K562 (cell line): ENCODE measurements at regions not wholly inside any gene's neighbourhood (a gene's known extent, or its start where the extent isn't known, plus 50 kb on each side); places are given as distances from the start of the nearest gene placed in this dataset.
A peak's percentile ranks its signal among the peaks of the same experiment; 100 is the strongest.

ENCODE experiments used
- CLOCK ChIP-seq: fragments of 250-450 bp; sonication (Bioruptor Pico); IDR thresholded peaks from 2 replicates; pipeline ENCODE4 v1.4.0; 2020; ENCODE audit warnings: mild to moderate bottlenecking, moderate library complexity, borderline replicate concordance
- CREBBP ChIP-seq: IDR thresholded peaks from one replicate; pipeline ENCODE4 v1.6.1; 2012; ENCODE audit warnings: low read depth, mild to moderate bottlenecking, control low read depth, inconsistent platforms, low read length
- DNMT1 ChIP-seq: fragments of 450-650 bp; IDR thresholded peaks from 2 replicates; pipeline ENCODE4 v1.6.1; 2016; ENCODE audit warnings: antibody characterized with exemption, mild to moderate bottlenecking
- E2F1 ChIP-seq: sonication (generic); formaldehyde crosslinking; IDR thresholded peaks from 2 replicates; pipeline ENCODE4 v1.8.1; 2023; ENCODE audit warnings: mild to moderate bottlenecking, missing genetic modification reagents, moderate library complexity
- E2F6 ChIP-seq, 2 experiments: IDR thresholded peaks; 2 replicates each; pipeline ENCODE4 v1.6.1; 2011; ENCODE audit warnings: borderline replicate concordance in 1 of 2, control low read depth in 1 of 2, low read depth in 1 of 2, low read length in 1 of 2, mild to moderate bottlenecking in 1 of 2, mixed read lengths in 1 of 2, moderate library complexity in 1 of 2; ENCODE audit not compliant: insufficient read depth in 1 of 2, insufficient read length in 1 of 2, poor library complexity in 1 of 2, severe bottlenecking in 1 of 2; ENCODE audit errors: extremely low read depth in 1 of 2
- GATAD2A ChIP-seq: fragments of 450-650 bp; IDR thresholded peaks from 2 replicates; pipeline ENCODE4 v1.6.1; 2017
- HMG20B ChIP-seq: fragments of 250-450 bp; sonication (Bioruptor Pico); IDR thresholded peaks from 2 replicates; pipeline ENCODE4 v1.5.0; 2021; ENCODE audit warnings: mild to moderate bottlenecking
- LEF1 ChIP-seq: fragments of 450-650 bp; IDR thresholded peaks from 2 replicates; pipeline ENCODE4 v1.6.1; 2016; ENCODE audit warnings: mild to moderate bottlenecking
- MAFG ChIP-seq: fragments of 450-650 bp; conservative IDR thresholded peaks from 2 replicates; pipeline ENCODE4 v1.6.1; 2016; ENCODE audit warnings: missing genetic modification characterization, missing compliant biosample characterization
- MIER1 ChIP-seq: fragments of 450-650 bp; IDR thresholded peaks from 2 replicates; pipeline ENCODE4 v1.6.1; 2016; ENCODE audit warnings: antibody characterized with exemption, mild to moderate bottlenecking, low read depth
- NR3C1 ChIP-seq: sonication (generic); formaldehyde crosslinking; IDR thresholded peaks from 2 replicates; pipeline ENCODE4 v1.8.1; 2022; ENCODE audit warnings: missing genetic modification reagents
- PHB ChIP-seq: fragments of 250-450 bp; sonication (Bioruptor Pico); IDR thresholded peaks from 2 replicates; pipeline ENCODE4 v1.5.0; 2021
- PYGO2 ChIP-seq: fragments of 450-650 bp; IDR thresholded peaks from 2 replicates; pipeline ENCODE4 v1.6.1; 2016; ENCODE audit warnings: mild to moderate bottlenecking, missing genetic modification characterization, moderate library complexity, missing compliant biosample characterization
- SAP30 ChIP-seq: fragments of 200-600 bp; sonication (generic); IDR thresholded peaks from 2 replicates; pipeline ENCODE4 v1.6.1; 2012; ENCODE audit warnings: borderline replicate concordance, low read depth, mild to moderate bottlenecking, moderate library complexity, low read length, control low read depth, inconsistent platforms; ENCODE audit not compliant: insufficient read depth, poor library complexity, severe bottlenecking
- XRCC4 ChIP-seq: IDR thresholded peaks from one replicate; pipeline ENCODE4 v1.6.1; 2011; ENCODE audit not compliant: insufficient read depth, insufficient read length; ENCODE audit errors: extremely low read depth
- ZBTB43 ChIP-seq: sonication (generic); formaldehyde crosslinking; IDR thresholded peaks from 2 replicates; pipeline ENCODE4 v1.8.0; 2023; ENCODE audit warnings: mild to moderate bottlenecking, missing genetic modification reagents
- ZNF639 ChIP-seq, 2 experiments: fragments of 200-800 bp in 1 of 2; sonication (Bioruptor generic) in 1 of 2; sonication (generic) in 1 of 2; formaldehyde crosslinking in 1 of 2; IDR thresholded peaks in 1 of 2; conservative IDR thresholded peaks in 1 of 2; 2 replicates each; pipeline versions ENCODE4 v1.5.0 to v1.6.1; 2016 to 2020; ENCODE audit warnings: missing compliant biosample characterization in 1 of 2, missing genetic modification characterization in 1 of 2, missing genetic modification reagents in 1 of 2
- ZNF695 ChIP-seq: fragments of 450-650 bp; formaldehyde crosslinking; IDR thresholded peaks from 2 replicates; pipeline ENCODE4 v1.4.0; 2020; ENCODE audit warnings: mild to moderate bottlenecking, moderate library complexity
- ZNF77 ChIP-seq: fragments of 250-450 bp; sonication (Bioruptor Pico); IDR thresholded peaks from 2 replicates; pipeline ENCODE4 v1.5.0; 2020

GRCh38 chr6:26156105-26156849 is 69.0 kb downstream of the HFE start (continued):
- TF ChIP-seq E2F1 (CRISPR knock-in tag) (peak; percentile 95), SAP30 (peak; percentile 70), ZNF77 (CRISPR knock-in tag) (0 out of 2 replicates have a peak, but pooled peaks have one; percentile 15), CLOCK (CRISPR knock-in tag) (no peak), PHB (CRISPR knock-in tag) (peak; percentile 10; the same call in 1 of the 2 replicates), LEF1 (no peak), MIER1 (0 out of 2 replicates have a peak, but pooled peaks have one; percentile 67), DNMT1 (0 out of 2 replicates have a peak, but pooled peaks have one; percentile 15), E2F6 (IDR thresholded peaks at IDR 0.05; ENCODE audit: borderline replicate concordance in 1 of 2, extremely low read depth in 1 of 2, insufficient read depth in 1 of 2, insufficient read length in 1 of 2, low read depth in 1 of 2, low read length in 1 of 2, poor library complexity in 1 of 2, severe bottlenecking in 1 of 2) (peak in 1 of 2 experiments; percentile 52), ZNF639 (CRISPR knock-in tag; conservative IDR thresholded peaks at IDR 0.05 in 1 of 2, IDR thresholded peaks at IDR 0.05 in 1 of 2) (peak in 1 of 2 experiments; percentile 75; a peak in 1 of 4 replicates), MAFG (tag) (no peak), XRCC4 (no peak), PYGO2 (tag) (no peak), GATAD2A (no peak), HMG20B (CRISPR knock-in tag) (no peak), ZNF695 (CRISPR knock-in tag) (no peak), NR3C1 (peak; percentile 92; the same call in 1 of the 2 replicates), ZBTB43 (CRISPR knock-in tag) (no peak), CREBBP (no peak)
